Sigmoid colon (tissue), 6 donors: ENCODE measurements at regions not wholly inside any gene's neighbourhood (a gene's known extent, or its start where the extent isn't known, plus 50 kb on each side); places are given as distances from the start of the nearest gene placed in this dataset.
"Not testable (repeated sequence)": the region's sequence is repeated elsewhere in the genome, so short reads cannot be mapped to it uniquely, and the experiment has no call there.

Source experiments
- DNase-seq: peaks from one replicate; pipeline ENCODE4 v3.0.0-alpha.2; 2019
- H3K27ac ChIP-seq, 4 donors: fragments of 200-600 bp; sonication (generic); one replicate each; pipeline ENCODE4 v1.5.1; 2016 to 2019; ENCODE audit warnings: mild to moderate bottlenecking in 1 of 4
- H3K27me3 ChIP-seq, 3 donors: fragments of 200-600 bp; sonication (generic); one replicate each; pipeline ENCODE4 v1.5.1; 2019; ENCODE audit warnings: mild to moderate bottlenecking in 1 of 3
- H3K36me3 ChIP-seq, 4 donors: fragments of 200-600 bp; sonication (generic); one replicate each; pipeline ENCODE4 v1.5.1; 2016 to 2019
- H3K4me1 ChIP-seq, 4 donors: fragments of 200-600 bp; sonication (generic); one replicate each; pipeline ENCODE4 v1.5.1; 2017 to 2019
- H3K4me3 ChIP-seq, 4 donors: fragments of 200-600 bp; sonication (generic); one replicate each; pipeline ENCODE4 v1.5.1; 2017 to 2019; ENCODE audit warnings: mild to moderate bottlenecking in 2 of 4, moderate library complexity in 1 of 4
- H3K9me3 ChIP-seq, 4 donors: fragments of 200-600 bp in 3 of 4; sonication (generic) in 3 of 4; one replicate each; pipeline versions ENCODE4 v1.5.1 to v1.6.1; 2013 to 2019
- EP300 ChIP-seq, 4 donors: sonication (generic); formaldehyde crosslinking; IDR thresholded peaks; one replicate each; pipeline ENCODE4 v1.6.1; 2017; ENCODE audit warnings: antibody characterized with exemption in 4 of 4
- POLR2A ChIP-seq, 2 donors: fragments of 450-650 bp; IDR thresholded peaks; one replicate each; pipeline ENCODE4 v1.6.1; 2016; ENCODE audit warnings: antibody characterized with exemption in 2 of 2, mild to moderate bottlenecking in 2 of 2, moderate library complexity in 2 of 2
- POLR2AphosphoS5 ChIP-seq, 4 donors: sonication (generic); formaldehyde crosslinking; IDR thresholded peaks; one replicate each; pipeline ENCODE4 v1.6.1; 2017; ENCODE audit warnings: antibody characterized with exemption in 4 of 4
- WGBS, 2 donors: extraction: QIAGEN DNeasy Blood & Tissue Kit; methylation state at CpG; one replicate each; pipeline ENCODE4 v1.1.7; 2013; 5-methylcytosine and 5-hydroxymethylcytosine counted together
- intact Hi-C: fragments of 100-400 bp; cut with DNase I; formaldehyde crosslinking; loops from one replicate; pipeline ENCODE4 v1.15.1; 2023
- TF ChIP-seq, protein P1 (sequence below), 4 experiments: fragments of 450-650 bp in 3 of 4; fragments of 200-600 bp in 1 of 4; IDR thresholded peaks; one replicate each; pipeline ENCODE4 v1.5.1; 2016 to 2019; ENCODE audit warnings: antibody characterized with exemption in 4 of 4, mild to moderate bottlenecking in 3 of 4, moderate library complexity in 2 of 4
- donor health status: healthy with polysubstance abuse.
- donor health status: healthy.

DNA sequence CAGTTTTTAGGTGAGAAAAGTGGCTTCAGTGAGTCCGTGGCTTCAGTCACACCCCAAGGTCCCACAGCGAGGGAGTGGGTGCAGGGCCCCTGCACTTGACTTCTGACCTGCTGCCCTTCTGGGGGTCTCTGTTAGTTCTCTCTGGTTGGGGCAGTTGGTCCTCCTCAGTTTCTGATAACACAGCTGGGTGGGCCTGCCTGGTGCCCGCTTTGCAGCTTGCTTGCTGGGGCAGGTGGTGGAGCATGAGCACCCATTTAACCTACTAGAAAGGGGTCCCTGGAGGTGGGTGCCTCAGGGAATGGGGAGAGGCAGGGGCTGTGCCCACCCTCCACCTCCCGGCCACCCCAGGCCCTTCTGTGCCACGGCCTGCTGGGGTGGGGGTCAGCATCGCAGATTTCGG lies 83.2 kb downstream of the ASB1 start:
- intact Hi-C loops, result no loop called here
- DNase-seq, result no peak
- H3K27ac ChIP-seq, result no peak overlapping the region
- H3K27me3 ChIP-seq, result no peaks in the 10 kb centered on the region
- no peak overlapping the region for H3K4me3 ChIP-seq
- H3K36me3 ChIP-seq, result no peaks in the 10 kb centered on the region
- TF ChIP-seq EP300 (IDR thresholded peaks at IDR 0.05) (no peak), POLR2A (IDR thresholded peaks at IDR 0.05) (no peak)
- TF ChIP-seq, protein P1, sequence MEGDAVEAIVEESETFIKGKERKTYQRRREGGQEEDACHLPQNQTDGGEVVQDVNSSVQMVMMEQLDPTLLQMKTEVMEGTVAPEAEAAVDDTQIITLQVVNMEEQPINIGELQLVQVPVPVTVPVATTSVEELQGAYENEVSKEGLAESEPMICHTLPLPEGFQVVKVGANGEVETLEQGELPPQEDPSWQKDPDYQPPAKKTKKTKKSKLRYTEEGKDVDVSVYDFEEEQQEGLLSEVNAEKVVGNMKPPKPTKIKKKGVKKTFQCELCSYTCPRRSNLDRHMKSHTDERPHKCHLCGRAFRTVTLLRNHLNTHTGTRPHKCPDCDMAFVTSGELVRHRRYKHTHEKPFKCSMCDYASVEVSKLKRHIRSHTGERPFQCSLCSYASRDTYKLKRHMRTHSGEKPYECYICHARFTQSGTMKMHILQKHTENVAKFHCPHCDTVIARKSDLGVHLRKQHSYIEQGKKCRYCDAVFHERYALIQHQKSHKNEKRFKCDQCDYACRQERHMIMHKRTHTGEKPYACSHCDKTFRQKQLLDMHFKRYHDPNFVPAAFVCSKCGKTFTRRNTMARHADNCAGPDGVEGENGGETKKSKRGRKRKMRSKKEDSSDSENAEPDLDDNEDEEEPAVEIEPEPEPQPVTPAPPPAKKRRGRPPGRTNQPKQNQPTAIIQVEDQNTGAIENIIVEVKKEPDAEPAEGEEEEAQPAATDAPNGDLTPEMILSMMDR (IDR thresholded peaks at IDR 0.05), result no peak
- 93% methylated on average over 7 of the region's 7 CpGs for WGBS, 2 donors
- H3K4me1 ChIP-seq, result peaks cover 0 to 3% (median 0%) of the 10 kb centered on the region in 4 donors
- no peaks in the 10 kb centered on the region for H3K9me3 ChIP-seq

DNA sequence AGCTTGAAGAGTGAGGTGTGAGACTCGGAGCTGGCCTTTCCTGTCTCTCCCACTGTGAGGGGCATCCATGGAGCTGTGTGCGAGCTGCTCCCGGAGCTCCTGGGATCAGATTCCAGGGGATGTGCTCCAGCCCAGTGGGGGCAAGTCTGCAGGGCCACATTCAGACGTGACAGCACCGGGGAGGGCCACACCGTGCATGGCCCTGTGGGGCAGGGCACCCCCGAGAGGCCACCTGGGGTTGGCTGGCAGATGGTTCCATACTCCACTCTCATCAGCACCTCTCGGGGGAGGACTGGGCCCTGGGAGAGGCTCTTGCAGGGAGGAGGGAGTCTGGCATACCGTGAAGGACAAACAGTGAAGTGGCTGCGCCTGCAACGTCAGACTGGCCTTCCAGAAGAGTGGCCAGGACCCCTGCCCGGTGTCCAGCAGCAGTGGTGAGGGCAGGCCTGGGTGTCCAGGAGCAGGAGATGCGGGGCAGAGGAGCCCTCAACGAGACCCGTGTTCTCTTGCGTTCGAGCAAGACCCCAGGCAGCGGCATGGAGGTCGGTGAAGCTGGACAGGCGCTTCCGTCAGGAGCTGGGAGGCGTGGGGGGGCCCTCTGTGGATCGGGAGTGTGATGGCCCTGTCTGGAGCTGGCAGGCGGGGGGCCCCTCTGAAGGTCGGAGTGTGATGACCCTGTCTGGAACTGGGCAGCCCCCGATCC lies 84.3 kb downstream of the ASB1 start:
- Histone ChIP-seq H3K4me3 (no peak overlapping the region), H3K27ac (no peak overlapping the region), H3K27me3 (no peaks in the 10 kb centered on the region), H3K4me1 (no peaks in the 10 kb centered on the region), H3K36me3 (no peaks in the 10 kb centered on the region), H3K9me3 (peaks cover 0 to under 1% (median 0%) of the 10 kb centered on the region in 4 donors)
- intact Hi-C loops, result no loop called here
- WGBS, 2 donors, result 85% methylated on average over 26 of the region's 26 CpGs
- peak; percentile 47 for DNase-seq
- TF ChIP-seq, protein P1 (IDR thresholded peaks at IDR 0.05), result no peak
- TF ChIP-seq POLR2A (IDR thresholded peaks at IDR 0.05) (no peak), POLR2AphosphoS5 (IDR thresholded peaks at IDR 0.05) (no peak), EP300 (IDR thresholded peaks at IDR 0.05) (no peak)

DNA sequence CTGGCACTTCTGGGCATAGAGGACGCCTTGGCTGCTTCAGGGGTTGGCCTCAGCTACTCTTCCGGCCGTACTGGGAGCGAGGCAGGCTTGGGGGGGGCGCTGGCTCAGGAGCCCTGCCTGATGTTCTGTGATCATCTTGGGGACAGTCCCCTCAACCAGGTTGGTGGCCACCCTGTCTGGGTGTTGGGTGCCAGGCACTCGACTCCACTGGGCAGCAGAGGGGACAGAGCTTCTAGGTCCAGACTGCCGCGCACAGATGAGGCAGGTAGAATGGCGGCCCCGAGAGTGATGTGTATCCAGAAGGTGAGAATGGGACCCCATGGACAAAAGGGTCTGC lies 84.9 kb downstream of the ASB1 start:
- TF ChIP-seq, protein P1 (IDR thresholded peaks at IDR 0.05), result no peak
- H3K36me3 ChIP-seq, result no peaks in the 10 kb centered on the region
- H3K9me3 ChIP-seq, result peaks cover 0 to 6% (median under 1%) of the 10 kb centered on the region in 4 donors
- intact Hi-C loops, result no loop called here
- no peaks in the 10 kb centered on the region for H3K4me1 ChIP-seq
- H3K4me3 ChIP-seq, result no peak overlapping the region
- no peak for DNase-seq
- no peak overlapping the region for H3K27ac ChIP-seq
- H3K27me3 ChIP-seq, result no peaks in the 10 kb centered on the region
- 95% methylated on average over 10 of the region's 10 CpGs for WGBS, 2 donors

DNA sequence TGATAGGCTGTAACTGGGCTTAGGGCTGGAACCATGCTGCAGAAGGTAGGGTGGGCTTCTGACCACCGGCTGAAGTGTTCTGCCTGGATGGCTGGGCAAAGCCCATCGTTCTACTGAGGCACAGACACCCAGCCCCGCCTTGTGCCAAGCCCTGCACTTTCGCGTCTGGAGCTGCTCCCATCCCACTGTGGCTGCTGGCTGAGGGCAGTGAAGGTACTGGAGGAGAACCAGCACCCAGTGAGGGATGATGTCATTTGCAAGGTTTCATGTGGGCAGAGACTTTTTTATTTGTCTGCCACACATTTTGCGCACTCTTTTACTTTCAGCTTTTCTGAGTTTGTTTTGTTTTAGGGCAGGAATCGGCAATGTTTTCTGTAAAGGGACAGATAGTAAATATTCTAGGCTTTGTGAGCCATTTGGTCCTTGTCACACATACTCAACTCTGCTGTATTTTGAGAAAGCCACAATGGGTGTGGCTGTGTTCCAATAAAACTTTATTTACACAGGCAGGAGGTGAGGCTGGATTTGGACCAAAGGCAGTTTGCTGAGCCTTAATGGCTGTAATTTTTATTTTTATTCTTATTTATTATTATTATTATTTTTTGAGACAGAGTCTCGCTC lies 85.6 kb downstream of the ASB1 start:
- no peaks in the 10 kb centered on the region for H3K4me1 ChIP-seq
- H3K27ac ChIP-seq, result no peak overlapping the region
- no peak for DNase-seq
- WGBS, 2 donors, result 34 to 81% methylated on average over 8 of the region's 8 CpGs
- H3K9me3 ChIP-seq, result peaks cover 0 to 9% (median 4%) of the 10 kb centered on the region in 4 donors
- H3K4me3 ChIP-seq, result no peak overlapping the region
- H3K36me3 ChIP-seq, result no peaks in the 10 kb centered on the region
- TF ChIP-seq, protein P1 (IDR thresholded peaks at IDR 0.05), result no peak
- TF ChIP-seq EP300 (IDR thresholded peaks at IDR 0.05) (no peak), POLR2AphosphoS5 (IDR thresholded peaks at IDR 0.05) (no peak), POLR2A (IDR thresholded peaks at IDR 0.05) (no peak)
- intact Hi-C loops, result no loop called here
- H3K27me3 ChIP-seq, result no peaks in the 10 kb centered on the region

DNA sequence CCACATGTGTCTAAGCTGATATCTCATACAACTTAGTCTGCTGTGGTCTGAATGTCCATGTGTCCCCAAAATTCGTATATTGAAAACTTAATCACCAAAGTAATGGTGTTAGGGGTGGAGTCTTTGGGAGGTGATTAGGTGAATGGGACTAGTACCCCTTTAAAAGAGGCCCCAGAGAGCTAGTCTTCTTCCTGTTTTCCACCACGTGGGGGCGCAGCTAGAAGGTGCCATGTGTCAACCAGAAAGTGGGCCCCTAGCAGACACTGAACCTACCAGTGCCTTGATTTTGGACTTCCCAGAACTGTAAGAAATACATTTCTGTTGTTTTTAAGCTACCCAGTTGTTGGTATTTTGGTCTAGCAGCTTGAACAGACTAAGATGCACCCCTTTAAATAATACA lies 86.6 kb downstream of the ASB1 start:
- TF ChIP-seq POLR2A (IDR thresholded peaks at IDR 0.05) (no peak), EP300 (IDR thresholded peaks at IDR 0.05) (no peak)
- TF ChIP-seq, protein P1 (IDR thresholded peaks at IDR 0.05), result peak in 1 of 4 experiments; percentile 34
- no peaks in the 10 kb centered on the region for H3K4me1 ChIP-seq
- H3K36me3 ChIP-seq, result no peaks in the 10 kb centered on the region
- no peak for DNase-seq
- no peaks in the 10 kb centered on the region for H3K27me3 ChIP-seq
- no peak overlapping the region for H3K4me3 ChIP-seq
- 38 to 40% methylated on average over 3 of the region's 3 CpGs for WGBS, 2 donors
- intact Hi-C loops, result no loop called here
- H3K27ac ChIP-seq, result no peak overlapping the region
- peaks cover 0 to 11% (median 7%) of the 10 kb centered on the region in 4 donors for H3K9me3 ChIP-seq

DNA sequence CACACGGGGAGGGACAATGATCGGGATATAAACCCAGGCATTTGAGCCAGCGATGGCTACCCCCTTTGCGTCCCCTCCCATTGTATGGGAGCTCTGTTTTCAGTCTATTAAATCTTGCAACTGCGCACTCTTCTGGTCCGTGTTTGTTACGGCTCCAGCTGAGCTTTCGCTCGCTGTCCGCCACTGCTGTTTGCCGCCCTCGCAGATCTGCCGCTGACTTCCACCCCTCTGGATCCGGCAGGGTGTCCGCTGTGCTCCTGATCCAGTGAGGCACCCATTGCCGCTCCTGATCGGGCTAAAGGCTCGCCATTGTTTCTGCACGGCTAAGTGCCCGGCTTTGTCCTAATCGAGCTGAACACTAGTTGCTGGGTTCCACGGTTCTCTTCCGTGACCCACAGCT lies 87.3 kb downstream of the ASB1 start:
- H3K27me3 ChIP-seq, H3K4me3 ChIP-seq, H3K27ac ChIP-seq, intact Hi-C loops, H3K4me1 ChIP-seq, DNase-seq, H3K36me3 ChIP-seq: not testable (repeated sequence)
- peaks cover 0 to 11% (median 7%) of the 10 kb centered on the region in 4 donors for H3K9me3 ChIP-seq
- 94 to 96% methylated on average over 23 of the region's 23 CpGs for WGBS, 2 donors
